PC-9 (cell line): ENCODE measurements at regions not wholly inside any gene's neighbourhood (a gene's known extent, or its start where the extent isn't known, plus 50 kb on each side); places are given as distances from the start of the nearest gene placed in this dataset.

Experiments
- BruUV-seq: library from RNA; stranded (reverse); fragments of 400-500 nt; replicated peaks from 2 replicates; lab custom pipeline; 2021; lab: Mats Ljungman, UMichigan
- CTCF ChIA-PET: fragments of 300-600 bp; sonication (Branson Sonifier 250); formaldehyde crosslinking; loops from one replicate; lab custom pipeline; 2022; ENCODE audit warnings: antibody characterized with exemption; lab: Charles Lee
- POLR2A ChIA-PET: fragments of 300-600 bp; sonication (Branson Sonifier 250); formaldehyde crosslinking; loops from one replicate; lab custom pipeline; 2022; ENCODE audit warnings: antibody characterized with exemption; ENCODE audit not compliant: unreplicated experiment; lab: Charles Lee
- DNase-seq, 2 experiments: peaks; one replicate each; pipeline versions ENCODE4 v3.0.0 to v3.0.0-alpha.2; 2015 to 2022; ENCODE audit warnings: mixed read lengths in 1 of 2
- H2AFZ ChIP-seq: fragments of 200-600 bp; sonication (generic); 2 replicates; pipeline ENCODE4 v1.8.1; 2017; ENCODE audit warnings: antibody characterized with exemption
- H3F3A ChIP-seq: fragments of 200-600 bp; sonication (generic); 2 replicates; pipeline ENCODE4 v1.8.1; 2017; ENCODE audit warnings: antibody characterized with exemption, mild to moderate bottlenecking, low read depth; ENCODE audit not compliant: insufficient read depth
- H3K27ac ChIP-seq: fragments of 200-600 bp; sonication (generic); 2 replicates; pipeline ENCODE4 v1.6.1; 2016; ENCODE audit warnings: mixed run types
- H3K27me3 ChIP-seq: fragments of 200-600 bp; sonication (generic); 2 replicates; pipeline ENCODE4 v1.6.1; 2016; ENCODE audit warnings: low read depth, mixed run types; ENCODE audit not compliant: insufficient read depth
- H3K36me3 ChIP-seq: fragments of 200-600 bp; sonication (generic); 2 replicates; pipeline ENCODE4 v1.6.1; 2016; ENCODE audit warnings: low read depth, mixed run types
- H3K4me1 ChIP-seq: fragments of 200-600 bp; sonication (generic); replicated peaks from 2 replicates; pipeline ENCODE4 v1.6.1; 2016; ENCODE audit warnings: mixed run types; ENCODE audit not compliant: insufficient read depth
- H3K4me2 ChIP-seq: fragments of 200-600 bp; sonication (generic); 2 replicates; pipeline ENCODE4 v1.6.1; 2017; ENCODE audit warnings: mixed run types
- H3K4me3 ChIP-seq: fragments of 200-600 bp; sonication (generic); 2 replicates; pipeline ENCODE4 v1.6.1; 2016; ENCODE audit warnings: mixed run types
- H3K79me2 ChIP-seq: fragments of 200-600 bp; sonication (generic); 2 replicates; pipeline ENCODE4 v1.6.1; 2017; ENCODE audit warnings: low read depth, mixed run types
- H3K9me2 ChIP-seq: fragments of 200-600 bp; sonication (generic); 2 replicates; pipeline ENCODE4 v1.8.1; 2017; ENCODE audit warnings: mild to moderate bottlenecking; ENCODE audit not compliant: insufficient read depth
- H3K9me3 ChIP-seq: fragments of 200-600 bp; sonication (generic); 2 replicates; pipeline ENCODE4 v1.8.1; 2016; ENCODE audit warnings: low read depth; ENCODE audit not compliant: insufficient read depth
- H4K20me1 ChIP-seq: fragments of 200-600 bp; sonication (generic); 2 replicates; pipeline ENCODE4 v1.8.1; 2017; ENCODE audit not compliant: insufficient read depth
- EZH2 ChIP-seq: fragments of 200-600 bp; sonication (generic); IDR thresholded peaks from 2 replicates; pipeline ENCODE4 v1.8.0; 2017; ENCODE audit warnings: antibody characterized with exemption, low read depth
- intact Hi-C: fragments of 100-400 bp; cut with micrococcal nuclease; formaldehyde crosslinking; loops from one replicate; pipeline ENCODE4 v1.10.0; 2022; ENCODE audit not compliant: unreplicated experiment
- TF ChIP-seq, protein P1 (sequence below): fragments of 200-600 bp; sonication (generic); conservative IDR thresholded peaks from 2 replicates; pipeline ENCODE4 v1.6.1; 2017; ENCODE audit warnings: mixed run types, antibody characterized with exemption, mild to moderate bottlenecking, moderate library complexity

DNA sequence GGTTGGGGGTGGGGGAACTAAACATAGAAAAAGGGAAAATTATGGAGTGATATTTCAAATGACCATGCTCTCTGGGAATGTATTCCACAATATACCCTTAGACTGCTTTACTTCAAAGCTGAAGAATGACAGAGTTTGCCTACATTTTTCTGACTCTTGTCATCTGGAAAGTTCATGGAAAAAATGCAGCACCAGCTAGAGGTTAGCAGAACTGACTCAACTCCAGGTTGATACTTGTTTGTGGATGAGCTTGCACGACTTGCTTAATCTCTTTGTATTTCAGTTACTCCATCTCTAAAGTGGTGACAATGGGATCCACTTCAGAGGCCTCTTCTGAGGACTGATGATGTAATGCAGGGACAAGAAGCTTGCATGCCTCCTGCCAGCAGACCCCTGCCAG lies 824.0 kb upstream of the ID2 start:
- TF ChIP-seq EZH2 = no peak
- TF ChIP-seq, protein P1, sequence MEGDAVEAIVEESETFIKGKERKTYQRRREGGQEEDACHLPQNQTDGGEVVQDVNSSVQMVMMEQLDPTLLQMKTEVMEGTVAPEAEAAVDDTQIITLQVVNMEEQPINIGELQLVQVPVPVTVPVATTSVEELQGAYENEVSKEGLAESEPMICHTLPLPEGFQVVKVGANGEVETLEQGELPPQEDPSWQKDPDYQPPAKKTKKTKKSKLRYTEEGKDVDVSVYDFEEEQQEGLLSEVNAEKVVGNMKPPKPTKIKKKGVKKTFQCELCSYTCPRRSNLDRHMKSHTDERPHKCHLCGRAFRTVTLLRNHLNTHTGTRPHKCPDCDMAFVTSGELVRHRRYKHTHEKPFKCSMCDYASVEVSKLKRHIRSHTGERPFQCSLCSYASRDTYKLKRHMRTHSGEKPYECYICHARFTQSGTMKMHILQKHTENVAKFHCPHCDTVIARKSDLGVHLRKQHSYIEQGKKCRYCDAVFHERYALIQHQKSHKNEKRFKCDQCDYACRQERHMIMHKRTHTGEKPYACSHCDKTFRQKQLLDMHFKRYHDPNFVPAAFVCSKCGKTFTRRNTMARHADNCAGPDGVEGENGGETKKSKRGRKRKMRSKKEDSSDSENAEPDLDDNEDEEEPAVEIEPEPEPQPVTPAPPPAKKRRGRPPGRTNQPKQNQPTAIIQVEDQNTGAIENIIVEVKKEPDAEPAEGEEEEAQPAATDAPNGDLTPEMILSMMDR = no peak
- Histone ChIP-seq H3K4me2 (no peak overlapping the region), H3K36me3 (no peaks in the 10 kb centered on the region), H2AFZ (no peak overlapping the region), H3K79me2 (no peaks in the 10 kb centered on the region), H4K20me1 (no peaks in the 10 kb centered on the region), H3K27me3 (0 out of 2 replicates have a peak, but pooled peaks cover 4% of the 10 kb centered on the region), H3K4me1 (no peaks in the 10 kb centered on the region), H3K9me2 (peaks cover 3% of the 10 kb centered on the region; the same call in 1 of the 2 replicates), H3K27ac (no peak overlapping the region), H3F3A (no peaks in the 10 kb centered on the region), H3K4me3 (no peak overlapping the region), H3K9me3 (no peaks in the 10 kb centered on the region)
- intact Hi-C loops = no loop called here
- BruUV-seq = no TSS peak
- DNase-seq = no peak
- ChIA-PET POLR2A (no interaction called here), CTCF (no interaction called here)

DNA sequence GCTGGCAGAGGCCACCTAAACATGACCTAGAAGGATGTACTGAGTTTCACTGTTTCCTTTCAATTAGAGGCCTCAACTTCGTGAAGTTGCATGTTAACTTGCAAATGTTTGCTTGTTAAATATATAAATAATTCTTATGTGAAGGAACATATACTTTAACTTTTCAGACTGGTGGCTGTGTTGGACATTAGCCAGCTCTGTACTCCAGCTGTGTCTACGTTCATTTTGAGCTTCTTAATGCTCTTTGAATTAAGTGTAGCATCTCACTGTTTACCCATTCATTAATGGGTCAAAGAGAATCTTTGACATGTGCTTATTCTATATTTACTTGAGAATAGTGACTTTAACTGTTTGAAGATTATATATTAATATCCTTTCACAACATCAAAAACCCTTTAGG lies 823.2 kb upstream of the ID2 start:
- TF ChIP-seq EZH2 = no peak
- TF ChIP-seq, protein P1 = no peak
- CTCF ChIA-PET = no interaction called here
- H3K79me2 ChIP-seq = no peaks in the 10 kb centered on the region

DNA sequence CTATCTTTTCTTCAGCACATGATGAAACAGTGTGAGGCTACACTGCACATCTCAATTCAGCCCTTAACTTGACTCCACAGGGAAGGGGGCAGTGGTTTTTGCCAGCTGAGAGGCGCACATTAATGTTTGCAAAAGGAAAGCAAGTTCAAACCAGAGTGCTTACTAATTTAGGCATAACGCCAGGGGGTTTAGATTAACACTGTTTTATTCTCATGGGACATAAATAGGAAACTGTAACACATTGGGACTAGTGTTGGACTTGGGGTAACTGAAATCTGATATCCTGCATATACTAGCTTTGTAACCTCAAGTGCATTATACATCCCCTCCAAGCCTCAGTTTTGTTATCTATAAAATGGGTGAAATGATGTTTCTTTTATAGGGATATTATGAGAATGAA lies 821.2 kb upstream of the ID2 start:
- H3K4me2 ChIP-seq = no peak overlapping the region
- DNase-seq = no peak
- H2AFZ ChIP-seq = no peak overlapping the region
- intact Hi-C loops = no loop called here
- no peak overlapping the region for H3K27ac ChIP-seq
- H3K9me2 ChIP-seq = no peaks in the 10 kb centered on the region
- H4K20me1 ChIP-seq = peaks cover 3% of the 10 kb centered on the region; the same call in 1 of the 2 replicates
- no peaks in the 10 kb centered on the region for H3K4me1 ChIP-seq
- H3K4me3 ChIP-seq = no peak overlapping the region
- H3K9me3 ChIP-seq = no peaks in the 10 kb centered on the region
- H3K79me2 ChIP-seq = no peaks in the 10 kb centered on the region
- BruUV-seq = no TSS peak
- ChIA-PET POLR2A (no interaction called here), CTCF (no interaction called here)
- no peaks in the 10 kb centered on the region for H3K36me3 ChIP-seq
- TF ChIP-seq, protein P1 = no peak
- TF ChIP-seq EZH2 = no peak
- no peaks in the 10 kb centered on the region for H3F3A ChIP-seq
- no peaks in the 10 kb centered on the region for H3K27me3 ChIP-seq

More for the DNA sequence above, 823.2 kb upstream of the ID2 start:
- POLR2A ChIA-PET = no interaction called here
- Histone ChIP-seq H3K9me2 (peaks cover 3% of the 10 kb centered on the region; the same call in 1 of the 2 replicates), H3K4me1 (no peaks in the 10 kb centered on the region), H3K4me3 (no peak overlapping the region), H3K9me3 (no peaks in the 10 kb centered on the region), H2AFZ (no peak overlapping the region), H3K27ac (no peak overlapping the region), H3K36me3 (no peaks in the 10 kb centered on the region), H3K4me2 (no peak overlapping the region), H4K20me1 (no peaks in the 10 kb centered on the region), H3K27me3 (0 out of 2 replicates have a peak, but pooled peaks cover 4% of the 10 kb centered on the region), H3F3A (no peaks in the 10 kb centered on the region)
- BruUV-seq = no TSS peak
- DNase-seq = no peak
- intact Hi-C loops = no loop called here
